Stimulated activated CD4-positive, alpha-beta T cell treated with anti-CD3 and anti-CD28 coated beads, Interleukin-4, amount 100 ng/mL, for 1 hour (primary cell): ENCODE measurements at regions not wholly inside any gene's neighbourhood (a gene's known extent, or its start where the extent isn't known, plus 50 kb on each side); places are given as distances from the start of the nearest gene placed in this dataset.

Experiments
- DNase-seq: peaks from one replicate; pipeline ENCODE4 v3.0.0-alpha.2; 2020

- DNase-seq, result no peak
These were observed 105.3 kb downstream of the TSN start for GRCh38 chr2:121860758-121861227.

GRCh38 chr2:121862286-121862685 is 106.8 kb downstream of the TSN start:
- no peak for DNase-seq

DNA sequence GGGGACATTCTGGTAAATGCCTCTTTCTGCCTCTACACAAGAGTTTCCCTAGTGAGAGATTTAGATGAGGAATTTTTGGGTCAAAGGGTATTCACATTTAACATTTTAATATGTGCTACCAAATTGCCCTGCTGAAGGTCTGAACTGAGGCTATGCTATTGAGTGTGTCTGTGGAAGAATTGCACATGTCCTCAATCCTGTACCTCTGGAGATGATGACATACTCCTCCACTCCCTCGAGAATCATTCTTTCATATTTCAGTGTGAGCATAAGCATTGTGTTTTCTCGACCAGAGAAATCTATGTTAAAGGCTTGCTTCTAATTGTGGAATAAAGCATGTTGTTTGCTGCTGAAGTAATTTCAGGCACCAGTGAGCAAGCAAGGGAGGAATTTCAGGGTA is 110.5 kb downstream of the TSN start:
- DNase-seq, result no peak

DNA sequence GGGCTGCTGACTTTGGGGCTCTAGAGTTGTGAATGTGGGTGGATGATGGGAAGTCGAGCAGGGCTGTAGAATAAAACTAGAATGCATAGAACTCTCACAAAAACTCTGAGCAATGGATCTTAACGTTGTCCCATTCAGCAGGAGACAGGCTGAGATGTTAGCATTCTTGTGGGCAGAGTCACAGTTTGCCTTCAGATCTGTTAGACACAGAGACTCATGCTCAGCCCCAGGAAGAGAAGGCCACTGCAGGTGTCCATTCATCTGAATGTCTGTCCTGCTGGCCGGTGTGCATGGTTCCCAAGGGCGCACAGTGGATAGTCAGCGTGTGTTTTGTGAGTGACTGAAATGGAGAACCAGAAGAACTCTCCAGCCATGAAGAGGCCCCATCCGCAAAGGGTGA is 111.3 kb downstream of the TSN start:
- DNase-seq, result no peak

DNA sequence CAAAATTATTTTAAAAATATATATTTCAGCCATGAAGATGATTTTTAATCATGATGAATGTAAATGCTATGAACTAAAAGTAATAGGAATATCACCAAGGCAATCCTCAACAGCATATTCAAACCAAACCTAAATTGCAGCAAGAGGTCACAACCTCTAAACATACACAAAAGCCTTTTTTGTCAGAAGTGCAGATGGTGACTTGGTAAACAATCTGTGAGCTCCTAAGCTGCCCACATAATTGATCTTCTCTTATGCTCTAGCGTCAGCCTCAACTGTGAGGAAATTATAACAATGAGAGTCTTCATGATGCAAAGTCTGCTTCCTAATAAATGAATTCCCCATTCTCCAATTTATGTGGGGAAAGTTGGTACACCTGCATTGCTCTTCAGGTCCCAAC is 113.2 kb downstream of the TSN start:
- no peak for DNase-seq

DNA sequence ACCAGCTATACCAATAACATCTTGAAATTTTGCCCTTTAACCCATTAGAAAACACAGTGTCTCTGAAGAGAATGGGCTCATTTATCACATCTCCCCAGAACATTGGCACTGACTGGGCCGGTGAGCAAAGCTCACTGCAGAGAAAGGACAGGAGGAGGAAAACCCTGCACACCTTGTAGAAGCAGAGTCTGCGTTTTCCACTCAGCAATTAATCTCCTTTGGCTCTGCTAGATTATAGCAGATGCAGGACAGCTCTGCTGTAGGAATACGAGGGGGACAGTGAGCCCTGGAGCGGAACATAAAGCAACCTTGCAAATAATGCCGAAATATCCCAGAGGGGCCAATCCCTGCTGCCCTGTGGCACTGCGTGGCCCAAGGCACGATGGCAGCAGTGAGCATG is 113.9 kb downstream of the TSN start:
- DNase-seq, result no peak

DNA sequence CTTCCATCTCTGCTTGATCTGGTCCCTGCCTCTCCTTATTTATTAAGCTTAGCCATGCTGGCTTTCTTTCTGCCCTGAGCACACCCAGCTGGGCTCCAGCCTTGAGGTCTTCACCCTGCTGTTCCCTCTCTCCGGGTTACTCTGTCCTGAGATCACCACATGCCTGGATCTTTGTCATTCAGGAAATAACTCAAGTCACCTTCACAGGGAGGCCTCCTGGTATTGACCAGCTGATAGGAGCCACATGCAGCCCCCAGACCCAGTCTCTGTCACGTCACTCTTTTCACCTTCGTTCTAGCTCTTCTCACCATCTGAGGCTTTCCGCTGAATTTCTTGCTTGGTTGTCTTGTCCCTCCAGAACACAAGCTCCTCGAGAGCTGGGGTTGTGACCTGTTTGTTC is 114.4 kb downstream of the TSN start:
- DNase-seq, result no peak

DNA sequence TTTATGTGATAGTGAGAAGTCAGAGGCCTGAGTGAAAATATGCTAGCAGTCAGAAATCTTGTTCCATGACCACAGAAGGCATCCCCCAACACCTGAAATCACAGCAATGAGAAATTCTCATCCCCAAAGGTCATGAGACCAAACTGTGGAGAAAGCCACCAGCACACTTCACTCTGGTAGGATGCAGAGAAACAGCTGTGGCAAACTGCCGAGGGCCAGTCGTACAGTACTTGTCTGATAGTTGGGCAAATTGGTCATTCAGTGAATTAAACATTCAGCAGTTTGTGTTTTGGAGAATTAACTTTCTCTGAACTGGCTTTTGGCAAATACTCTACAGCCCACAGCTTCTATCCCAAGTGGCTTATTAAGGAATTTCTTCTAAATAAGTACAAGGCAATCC is 117.2 kb downstream of the TSN start:
- no peak for DNase-seq

- DNase-seq, result no peak
These were observed 118.4 kb downstream of the TSN start for GRCh38 chr2:121873864-121874263.

DNA sequence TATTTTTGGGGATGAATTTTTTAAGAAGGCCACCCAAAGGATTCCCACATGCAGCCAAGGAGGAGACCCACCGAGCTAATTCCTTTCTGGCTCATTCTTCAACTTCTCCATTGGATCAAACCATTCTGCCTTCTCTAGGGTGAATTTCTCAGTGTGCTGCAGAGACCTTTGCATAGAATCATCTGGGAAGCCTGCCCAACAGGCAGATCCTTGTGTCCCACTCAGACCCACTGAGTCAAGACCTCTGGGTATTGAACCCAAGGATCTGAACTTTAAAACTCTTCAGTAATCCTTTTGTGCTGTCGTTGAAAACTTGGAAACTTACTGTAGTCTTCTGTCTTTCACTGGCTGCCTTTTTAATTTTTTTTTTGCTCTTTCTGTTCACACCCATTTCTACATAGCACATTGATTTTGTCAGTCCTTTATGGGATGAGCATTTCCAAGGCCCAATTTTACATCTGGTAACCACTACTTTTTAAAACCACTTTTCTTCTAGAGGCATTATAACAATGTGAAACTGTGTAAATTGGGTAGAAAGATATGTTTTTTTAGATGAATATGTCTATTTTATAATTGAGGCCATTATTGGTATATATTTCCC is 120.2 kb downstream of the TSN start:
- DNase-seq, result no peak

DNA sequence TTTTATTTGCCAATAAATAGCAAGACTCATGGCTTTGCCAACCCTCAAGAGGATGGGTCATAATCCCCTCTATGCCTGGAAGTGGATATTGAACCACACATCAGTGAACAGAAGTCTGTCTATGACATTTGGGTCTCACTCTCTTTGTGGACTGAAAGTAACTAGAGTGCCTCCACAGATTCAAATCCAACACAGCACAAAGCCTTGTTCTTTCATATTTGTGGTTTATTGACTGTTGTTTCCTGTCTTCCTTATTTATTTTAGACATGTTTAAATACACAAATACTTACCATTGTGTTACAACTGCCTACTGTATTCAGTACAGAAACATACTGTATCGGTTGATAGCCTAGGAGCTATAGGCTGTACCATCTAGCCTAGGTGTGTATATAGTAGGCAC is 121.9 kb downstream of the TSN start:
- DNase-seq, result no peak

DNA sequence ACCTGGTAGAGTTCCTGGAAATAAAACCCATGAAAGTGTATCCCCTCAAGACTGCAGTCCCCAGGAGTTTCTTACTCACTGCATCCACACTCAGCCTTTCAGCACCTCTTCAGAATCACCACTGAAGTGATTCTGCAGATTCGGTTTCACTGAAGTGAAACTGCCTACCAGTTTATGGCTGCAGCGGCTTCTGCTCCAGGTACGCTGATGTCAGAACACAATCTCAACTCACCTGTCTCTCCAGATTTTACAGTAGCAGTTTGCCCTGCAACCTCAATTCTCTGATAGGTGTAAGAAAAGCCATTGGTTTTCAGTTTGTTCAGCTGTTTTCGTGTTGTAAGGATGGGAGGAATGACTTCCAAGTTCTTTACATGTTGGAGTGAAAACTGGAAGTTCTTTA is 124.8 kb downstream of the TSN start:
- DNase-seq, result no peak

- no peak for DNase-seq
These were observed 125.6 kb downstream of the TSN start for GRCh38 chr2:121881038-121881437.

DNA sequence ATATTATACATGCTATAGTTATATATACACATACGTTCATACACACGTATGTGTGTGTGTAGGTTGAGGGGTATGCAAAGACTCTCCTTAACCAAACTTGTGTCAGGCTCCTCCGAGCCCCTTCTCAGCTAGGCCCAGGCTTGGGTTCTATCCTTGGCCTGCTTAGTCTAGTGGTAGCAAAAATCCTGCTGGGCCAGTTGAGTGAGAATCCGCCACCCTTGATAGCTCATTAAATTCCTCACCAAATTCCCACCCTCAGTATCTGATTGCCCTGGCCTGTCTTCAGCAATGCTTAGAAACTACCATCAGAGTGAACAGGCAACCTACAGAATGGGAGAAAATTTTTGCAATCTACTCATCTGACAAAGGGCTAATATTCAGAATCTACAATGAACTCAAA is 126.5 kb downstream of the TSN start:
- DNase-seq, result no peak

DNA sequence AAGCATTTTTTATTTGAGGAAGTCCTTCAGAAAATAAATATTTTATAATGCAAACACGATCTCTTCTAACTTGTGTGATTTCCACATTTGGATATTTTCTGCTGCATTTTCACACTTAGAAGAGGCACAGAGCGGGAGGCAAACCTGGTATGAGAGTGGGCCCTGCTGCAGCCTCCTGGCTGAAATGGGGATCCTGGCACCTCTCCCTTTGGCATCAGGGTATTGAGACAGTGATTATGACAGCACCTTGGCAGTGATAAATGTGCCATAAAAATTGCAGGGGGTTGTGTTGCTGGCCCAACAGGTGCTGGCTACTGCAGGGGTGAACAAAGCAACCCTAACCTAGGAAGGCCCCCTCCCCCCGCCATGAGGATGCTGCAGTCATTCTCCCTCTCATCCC is 128.6 kb downstream of the TSN start:
- no peak for DNase-seq

GRCh38 chr2:121884511-121884921 is 129.1 kb downstream of the TSN start:
- DNase-seq, result no peak

DNA sequence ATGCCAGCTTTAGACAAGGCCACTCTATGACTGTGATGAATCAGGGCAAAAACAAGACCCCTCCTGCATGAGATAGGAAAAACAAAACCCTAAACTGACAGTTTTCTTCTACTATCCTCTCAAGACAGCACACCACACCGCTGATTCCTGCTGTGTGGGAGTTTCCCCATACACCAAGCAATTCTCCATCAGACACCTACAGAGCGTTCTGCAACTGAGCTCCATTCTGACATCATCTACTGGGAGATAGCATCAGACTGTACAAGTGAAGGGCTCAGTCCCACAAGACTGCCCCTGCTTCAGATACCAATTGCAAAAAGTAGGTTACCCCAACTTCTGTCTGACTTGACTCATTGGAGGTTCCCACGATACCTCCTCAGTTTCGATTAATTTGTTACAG is 130.6 kb downstream of the TSN start:
- no peak for DNase-seq

- DNase-seq, result no peak
These were observed 132.2 kb downstream of the TSN start for GRCh38 chr2:121887513-121888188.

GRCh38 chr2:121888189-121888557 is 132.7 kb downstream of the TSN start:
- DNase-seq, result no peak

DNA sequence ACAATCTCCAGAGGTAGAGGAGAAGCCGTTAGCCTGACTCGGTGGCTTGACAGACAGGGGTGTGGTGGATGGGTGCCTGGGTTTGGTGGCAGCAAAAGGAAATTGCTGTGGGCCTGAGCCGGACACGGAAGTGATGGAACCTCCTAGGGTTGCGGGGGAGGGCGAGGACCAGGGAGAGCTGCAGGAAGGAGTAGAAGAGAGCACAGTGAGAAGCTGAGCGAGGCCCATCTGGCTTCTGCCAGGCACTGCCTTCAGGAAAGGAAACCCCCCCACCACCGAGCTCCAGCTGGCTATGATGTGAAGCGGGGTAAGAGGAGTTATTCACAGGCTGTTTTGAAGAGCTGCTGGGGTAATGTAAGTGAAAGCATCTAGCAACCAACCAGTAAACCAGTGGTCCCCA is 134.6 kb downstream of the TSN start:
- no peak for DNase-seq

GRCh38 chr2:121895723-121896571 is 140.5 kb downstream of the TSN start:
- DNase-seq, result no peak

GRCh38 chr2:121897335-121897970 is 142.0 kb downstream of the TSN start:
- no peak for DNase-seq

DNA sequence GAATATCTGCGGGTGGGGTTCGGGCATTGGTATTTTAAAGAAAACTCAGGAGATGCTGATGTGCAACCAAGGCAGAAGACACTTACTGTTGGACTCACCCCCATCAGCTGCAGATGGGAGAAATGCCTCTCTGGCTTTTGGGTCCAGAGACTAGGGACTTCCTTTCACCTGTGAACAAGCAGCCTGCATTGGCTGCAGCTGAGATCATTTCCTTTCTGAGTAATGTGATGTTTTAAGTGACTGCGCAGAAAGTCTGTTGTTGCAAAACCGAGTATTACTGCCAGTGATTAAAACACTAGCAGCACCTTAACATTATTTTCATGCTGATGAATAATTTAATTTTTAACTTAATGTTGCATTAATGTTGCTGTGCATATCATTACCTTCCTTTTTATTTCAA is 143.0 kb downstream of the TSN start:
- no peak for DNase-seq

- no peak for DNase-seq
These were observed 144.9 kb downstream of the TSN start for GRCh38 chr2:121900391-121900790.
